ENCODE measurements at regions not wholly inside any gene's neighbourhood (a gene's known extent, or its start where the extent isn't known, plus 50 kb on each side); places are given as distances from the start of the nearest gene placed in this dataset.

DNA sequence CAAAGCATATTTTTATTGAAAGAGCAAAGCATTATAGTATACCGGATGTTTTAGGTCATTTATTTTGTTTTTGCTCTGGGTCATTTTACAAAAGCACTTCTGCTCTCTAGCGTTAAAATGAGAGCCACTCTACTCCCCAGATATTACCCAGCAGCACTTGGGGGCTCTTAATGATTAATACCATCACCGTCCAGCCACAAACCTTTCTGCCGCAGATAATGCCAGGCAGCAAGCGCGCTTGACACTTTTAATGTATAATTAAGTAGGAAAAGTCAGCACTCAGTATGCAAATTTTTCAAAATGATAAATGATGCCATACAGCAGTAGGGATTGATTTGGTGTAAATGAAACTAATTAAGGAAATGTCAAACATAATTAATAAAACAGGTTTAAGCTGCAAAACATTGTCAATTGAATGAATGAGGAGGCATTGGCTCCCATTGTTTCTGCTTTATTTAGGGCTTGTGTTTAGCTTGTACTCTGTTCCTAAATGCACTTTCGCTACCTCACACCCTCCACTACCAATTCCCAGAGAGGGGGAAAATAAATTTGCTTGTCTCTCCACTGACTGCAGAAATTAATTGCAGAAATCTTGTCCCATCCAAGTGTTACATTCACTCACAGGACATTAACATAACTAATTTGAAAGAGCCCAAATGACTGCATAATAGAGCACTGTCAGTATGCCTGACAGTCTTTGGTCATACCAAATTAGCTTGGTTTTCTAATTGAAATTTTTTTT, 358.8 kb upstream of the ARRDC3 start:
- DNase-seq, result no peak

DNA sequence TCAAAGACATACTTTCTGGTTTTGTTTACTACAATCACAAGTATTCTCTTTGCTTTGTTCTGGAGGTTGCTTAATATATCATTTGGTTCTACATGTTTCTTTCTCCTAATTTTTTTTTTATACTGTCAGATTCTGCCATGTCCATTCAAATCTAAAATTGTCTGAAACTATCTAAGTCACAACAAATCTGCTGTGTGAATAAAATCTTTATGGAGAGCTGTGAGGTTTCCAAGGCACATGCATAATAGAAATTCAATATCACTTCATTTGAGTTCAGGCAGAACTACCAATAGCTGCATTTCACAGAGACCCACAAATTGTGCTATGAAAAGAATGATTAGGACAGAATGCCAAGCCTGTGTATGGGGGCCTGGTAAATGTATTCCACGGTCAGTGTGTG, 346.9 kb upstream of the ARRDC3 start:
- DNase-seq, result no peak

DNA sequence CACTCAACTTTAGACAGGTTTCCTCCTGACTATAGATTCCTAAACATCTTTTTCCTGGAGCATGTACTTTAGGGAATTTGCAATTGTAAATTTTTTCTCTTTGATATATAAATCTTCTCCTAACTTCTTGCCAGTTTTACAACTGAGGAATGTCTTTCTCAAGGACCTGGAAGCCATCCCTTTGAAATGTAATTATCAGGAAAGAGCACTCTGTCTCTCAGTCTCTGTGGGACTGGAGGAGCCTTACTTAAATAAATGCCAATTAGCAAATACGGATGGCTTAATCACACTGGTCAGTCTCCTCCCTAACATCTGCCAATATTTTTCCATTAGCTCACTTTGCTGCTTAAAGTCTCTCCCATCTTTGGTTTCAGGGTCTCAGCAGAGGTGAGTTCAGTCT, 344.3 kb upstream of the ARRDC3 start:
- no peak for DNase-seq

- DNase-seq, result no peak
Observed at GRCh38 chr5:91722736-91723467, 339.8 kb upstream of the ARRDC3 start.

DNA sequence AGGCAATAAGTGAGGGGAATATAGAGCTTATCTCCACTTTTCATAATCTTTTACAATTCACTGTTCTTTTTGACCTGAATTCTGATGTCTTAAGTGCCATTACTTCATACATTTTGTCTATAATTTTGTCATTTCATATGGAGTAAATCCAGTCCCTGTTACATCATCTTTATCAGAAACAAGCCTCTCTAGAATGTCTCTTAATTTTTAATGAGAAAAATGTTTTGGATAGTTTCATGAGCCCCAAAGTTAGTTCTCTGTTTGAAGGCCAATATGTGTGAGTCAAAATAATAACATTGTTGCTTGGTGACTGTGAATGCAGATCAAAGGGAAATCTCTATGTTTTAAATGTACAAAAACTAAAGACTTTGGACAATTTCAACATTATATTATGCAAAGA, 329.6 kb upstream of the ARRDC3 start:
- DNase-seq, result no peak

GRCh38 chr5:91707521-91707841, 324.4 kb upstream of the ARRDC3 start:
- DNase-seq, result no peak

DNA sequence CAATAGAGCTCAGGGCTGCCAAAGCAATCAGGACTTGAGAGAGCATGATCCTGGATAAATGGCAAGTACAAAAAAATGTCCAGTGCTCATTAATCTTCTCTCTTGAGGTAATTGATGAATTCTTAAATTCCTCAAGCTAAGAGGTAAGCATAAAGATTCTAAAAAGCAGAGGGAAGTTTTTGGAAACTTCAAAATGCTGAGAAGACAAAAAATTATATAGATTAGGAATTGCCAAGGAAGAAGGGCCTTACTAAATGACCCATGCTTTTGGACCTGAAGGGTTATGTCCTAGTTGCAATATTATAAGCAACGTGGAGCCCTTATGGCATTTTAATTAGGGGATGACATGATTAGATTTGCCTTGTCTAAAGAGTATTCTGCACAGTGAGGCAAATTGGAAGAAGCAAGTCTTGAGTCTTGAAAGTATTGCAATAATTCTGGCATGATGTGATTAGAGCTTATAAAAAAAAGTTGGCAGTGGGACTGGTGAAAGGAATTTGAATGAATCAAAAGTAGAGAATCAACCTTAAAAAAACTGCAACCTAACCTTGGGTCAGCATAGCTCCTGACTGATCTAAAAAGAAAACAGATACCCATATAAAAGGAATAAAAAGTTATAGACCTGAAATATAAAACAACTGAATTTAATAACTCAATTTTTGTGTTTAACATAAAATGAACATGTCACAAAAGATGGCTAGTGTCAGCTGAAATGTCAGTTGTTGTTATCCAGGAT, 323.8 kb upstream of the ARRDC3 start:
- no peak for DNase-seq

- DNase-seq, result no peak
Observed at GRCh38 chr5:91703128-91703527, 320.0 kb upstream of the ARRDC3 start.

- DNase-seq, result no peak
Observed at GRCh38 chr5:91699429-91699828, 316.3 kb upstream of the ARRDC3 start.

DNA sequence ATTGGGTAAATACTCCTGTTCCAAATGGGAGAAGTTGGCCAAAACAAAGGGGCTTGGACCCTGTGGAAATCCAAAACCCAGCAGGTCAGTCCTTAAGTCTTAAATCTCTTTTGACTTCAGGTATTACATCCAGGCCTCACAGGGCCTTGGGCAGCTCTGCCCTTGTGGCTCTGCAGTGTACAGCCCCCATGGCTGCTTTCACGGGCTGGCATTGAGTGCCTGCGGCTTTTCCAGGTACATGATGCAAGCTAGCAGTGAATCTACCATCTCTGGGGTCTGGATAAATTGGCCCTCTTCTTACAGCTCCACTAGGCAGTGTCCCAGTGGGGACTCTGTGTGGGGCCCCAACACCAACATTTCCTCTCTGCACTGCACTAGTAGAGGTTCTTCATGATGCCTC, 308.5 kb upstream of the ARRDC3 start:
- DNase-seq, result no peak

DNA sequence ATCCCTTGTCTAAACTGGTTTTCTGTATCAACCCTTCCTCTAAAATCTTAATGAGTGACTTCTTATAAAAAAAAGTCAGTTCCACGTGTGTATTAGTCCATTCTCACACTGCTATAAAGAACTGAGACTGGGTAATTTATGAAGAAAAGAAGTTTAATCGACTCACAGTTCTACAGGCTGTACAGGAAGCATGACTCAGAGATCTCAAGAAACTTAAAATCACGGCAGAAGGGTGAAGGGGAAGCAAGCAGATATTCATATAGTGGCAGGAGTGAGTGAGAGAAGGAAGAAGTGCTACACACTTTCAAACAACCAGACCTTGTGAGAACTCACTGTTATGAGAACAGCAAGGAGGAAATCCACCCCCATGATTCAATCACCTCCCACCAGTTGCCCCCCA, 307.8 kb upstream of the ARRDC3 start:
- no peak for DNase-seq

GRCh38 chr5:91687430-91687829, 304.3 kb upstream of the ARRDC3 start:
- no peak for DNase-seq

DNA sequence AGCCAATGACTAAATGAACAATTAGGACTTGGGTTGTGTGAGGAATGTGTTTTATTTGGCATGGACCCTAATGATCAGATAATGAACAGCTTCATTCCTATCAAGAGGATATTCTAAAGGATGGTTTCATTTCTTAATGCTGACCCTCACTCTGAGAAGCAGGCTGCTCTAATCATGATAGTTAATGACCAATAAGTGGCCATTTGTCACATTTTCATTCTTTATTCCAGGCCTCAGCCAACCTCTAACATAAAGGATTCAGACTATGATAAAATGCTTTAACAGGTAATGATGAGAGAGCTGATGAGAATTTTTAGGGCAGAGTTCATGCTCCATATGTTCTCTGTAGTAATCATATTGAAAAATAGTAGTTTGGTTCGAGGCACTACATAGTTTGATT, 301.5 kb upstream of the ARRDC3 start:
- no peak for DNase-seq

GRCh38 chr5:91670563-91670962, 287.4 kb upstream of the ARRDC3 start:
- no peak for DNase-seq

DNA sequence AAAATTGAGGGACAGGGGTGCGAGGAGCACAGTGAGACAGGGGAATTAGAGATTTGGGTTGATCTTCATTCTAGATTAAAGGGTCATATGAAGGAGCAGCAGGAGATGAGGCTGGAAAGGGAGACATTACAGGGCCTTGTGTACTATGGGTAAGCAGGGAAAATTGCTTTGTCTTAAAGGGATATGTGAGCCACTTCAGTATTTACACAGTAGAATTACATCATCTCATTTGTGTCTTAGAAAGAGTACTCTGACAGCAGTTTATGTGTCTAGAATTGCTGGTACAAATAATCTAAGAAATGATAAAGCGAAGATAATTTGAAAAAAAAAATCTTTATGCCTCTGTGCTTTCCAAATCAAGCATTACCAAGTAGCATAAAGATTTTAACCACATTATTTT, 287.0 kb upstream of the ARRDC3 start:
- no peak for DNase-seq

- no peak for DNase-seq
Observed at GRCh38 chr5:91668261-91668660, 285.1 kb upstream of the ARRDC3 start.

- DNase-seq, result no peak
Observed at GRCh38 chr5:91652678-91653077, 269.6 kb upstream of the ARRDC3 start.

DNA sequence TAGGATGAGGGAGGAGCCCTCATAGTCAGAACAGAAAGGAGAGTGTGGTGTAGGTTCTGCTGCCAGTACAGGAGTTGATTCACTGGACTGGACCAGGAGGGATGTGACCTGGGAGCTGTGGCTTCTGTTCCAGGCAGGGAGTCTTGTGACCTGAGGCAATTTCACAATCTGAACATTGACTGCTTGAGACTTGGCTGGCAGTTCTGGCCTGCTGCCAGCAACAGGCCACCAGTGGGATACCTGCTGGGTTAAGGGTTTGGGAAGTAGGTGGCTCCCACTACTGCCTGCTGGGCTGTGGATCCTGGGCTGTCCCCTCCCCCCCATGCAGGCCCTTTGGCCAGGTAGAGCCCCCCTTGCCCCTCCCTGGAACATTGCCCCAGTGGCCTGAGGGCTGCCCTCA, 268.6 kb upstream of the ARRDC3 start:
- DNase-seq, result no peak

- no peak for DNase-seq
Observed at GRCh38 chr5:91645347-91645746, 262.2 kb upstream of the ARRDC3 start.

GRCh38 chr5:91643797-91644196, 260.7 kb upstream of the ARRDC3 start:
- no peak for DNase-seq

GRCh38 chr5:91642581-91642980, 259.5 kb upstream of the ARRDC3 start:
- DNase-seq, result no peak

DNA sequence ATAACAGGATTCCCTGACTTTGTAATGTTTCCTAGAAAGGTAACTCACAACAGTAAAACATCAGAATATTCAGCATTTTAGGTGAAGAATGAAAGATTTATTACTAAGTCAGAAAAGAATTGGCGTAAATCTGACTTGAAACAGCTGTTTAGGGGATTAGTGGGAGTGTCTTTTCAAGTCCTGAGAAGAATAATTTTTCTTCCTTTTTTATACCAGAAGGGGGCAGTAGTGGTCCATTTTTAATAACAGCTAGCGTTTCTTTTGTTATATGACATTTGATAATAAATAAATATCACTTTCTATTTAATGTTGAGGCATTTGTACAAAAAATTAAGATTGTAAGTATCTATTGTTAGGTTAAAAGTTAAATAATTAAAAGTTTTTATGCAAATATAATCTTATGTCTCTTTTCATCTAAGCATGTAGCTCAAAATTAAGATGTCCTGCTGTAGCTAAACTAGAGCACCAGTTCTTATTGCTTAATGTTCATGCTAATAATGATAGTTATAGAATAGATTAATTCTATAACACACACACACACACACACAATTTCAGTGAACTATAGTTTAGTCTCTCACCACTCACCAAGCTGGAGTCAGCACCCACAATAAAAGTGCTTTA, 258.7 kb upstream of the ARRDC3 start:
- no peak for DNase-seq

DNA sequence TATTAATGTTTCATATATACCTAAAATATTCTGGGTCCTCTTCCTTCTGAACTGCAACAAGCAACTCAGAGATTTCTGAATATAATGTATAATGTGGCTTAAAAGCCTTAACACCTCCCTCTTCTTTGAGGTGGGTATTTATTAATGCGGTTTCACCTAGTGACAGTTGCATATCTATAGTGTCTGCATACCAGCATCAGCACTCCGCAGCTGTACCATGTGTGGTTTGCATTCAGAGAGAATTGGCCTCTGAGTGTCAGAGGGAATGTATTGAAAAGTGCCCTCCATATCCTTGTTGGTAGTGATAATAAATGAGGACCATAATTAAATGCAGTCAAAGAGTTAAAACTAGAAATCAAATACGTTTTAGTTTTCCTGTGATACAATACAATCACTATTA, 256.6 kb upstream of the ARRDC3 start:
- DNase-seq, result no peak

DNA sequence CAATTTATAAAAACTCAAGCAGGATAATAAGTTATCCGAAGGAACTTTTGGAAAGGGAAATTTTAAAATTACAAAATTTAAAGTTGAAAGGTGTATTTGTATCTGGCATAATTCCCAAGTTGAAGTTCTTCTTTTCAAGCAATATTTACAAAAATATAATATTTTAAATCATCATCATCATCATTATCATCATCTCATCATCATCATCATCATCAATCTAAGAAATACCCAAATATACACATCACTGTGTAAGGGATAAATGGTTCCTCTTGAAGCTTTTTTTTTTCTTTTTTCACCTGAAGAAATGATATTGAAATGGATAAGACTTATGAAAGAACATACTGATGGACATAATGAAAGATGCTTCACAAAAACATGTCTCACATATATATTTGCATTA, 254.9 kb upstream of the ARRDC3 start:
- no peak for DNase-seq

Measured in T1000 (cell line).